GM08714 (cell line): ENCODE measurements at regions not wholly inside any gene's neighbourhood (a gene's known extent, or its start where the extent isn't known, plus 50 kb on each side); places are given as distances from the start of the nearest gene placed in this dataset.
"Not testable (repeated sequence)": the region's sequence is repeated elsewhere in the genome, so short reads cannot be mapped to it uniquely, and the experiment has no call there.

ENCODE experiments used
- H3K4me3 ChIP-seq: fragments of 200-500 bp; sonication (Bioruptor generic); 2 replicates; pipeline ENCODE4 v1.5.1; 2014; ENCODE audit warnings: mild to moderate bottlenecking, low read length, inconsistent platforms
- ZNF274 ChIP-seq: IDR thresholded peaks from 2 replicates; pipeline ENCODE4 v1.6.1; 2012; ENCODE audit warnings: mild to moderate bottlenecking, low read depth, low read length

GRCh38 chr5:126139086-126139485, 284.1 kb upstream of the GRAMD2B start:
- TF ChIP-seq ZNF274 = no peak
- no peak overlapping the region for H3K4me3 ChIP-seq

DNA sequence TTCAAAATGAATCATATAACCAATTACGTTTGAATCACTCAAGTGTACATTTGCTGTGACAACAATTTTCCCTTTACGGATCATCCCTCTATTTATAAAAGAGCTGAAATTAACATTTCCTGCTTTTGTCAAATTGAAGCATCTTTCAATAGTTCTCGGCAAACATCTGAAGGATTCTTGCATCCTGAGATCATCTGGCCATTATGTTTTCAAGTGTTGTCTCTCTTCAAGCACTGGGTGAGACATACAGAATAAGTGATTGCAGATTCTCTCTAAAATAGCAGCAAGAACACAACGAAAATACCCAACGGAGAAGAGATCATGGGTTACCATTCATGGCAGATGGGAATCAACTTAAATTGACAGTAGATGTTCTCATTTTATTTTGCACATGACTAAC, 283.4 kb upstream of the GRAMD2B start:
- no peak overlapping the region for H3K4me3 ChIP-seq
- TF ChIP-seq ZNF274 = no peak

GRCh38 chr5:126143622-126144021, 279.6 kb upstream of the GRAMD2B start:
- no peak for TF ChIP-seq ZNF274
- no peak overlapping the region for H3K4me3 ChIP-seq

- not testable (repeated sequence) for H3K4me3 ChIP-seq
These were observed 272.9 kb upstream of the GRAMD2B start for GRCh38 chr5:126150319-126150718.

- H3K4me3 ChIP-seq = not testable (repeated sequence)
These were observed 267.9 kb upstream of the GRAMD2B start for GRCh38 chr5:126155298-126155697.

DNA sequence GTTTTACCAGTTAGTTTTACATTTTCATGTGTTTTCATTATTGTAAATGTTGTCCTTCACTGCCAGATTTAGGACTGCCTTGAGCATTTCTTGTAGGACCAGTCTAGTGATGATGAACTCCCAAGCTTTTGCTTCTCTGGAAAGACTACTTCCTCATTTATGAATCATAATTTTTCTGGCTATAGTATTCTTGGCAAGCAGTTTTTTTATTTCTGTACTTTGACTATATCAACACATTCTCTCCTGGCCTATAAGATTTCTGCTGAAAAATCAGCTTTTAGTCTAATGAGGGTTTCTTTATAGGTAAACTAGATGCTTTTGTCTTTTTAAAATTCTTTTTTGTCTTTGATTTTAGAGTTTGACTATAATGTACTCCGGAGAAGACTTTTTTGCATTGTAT, 256.8 kb upstream of the GRAMD2B start:
- no peak overlapping the region for H3K4me3 ChIP-seq
- no peak for TF ChIP-seq ZNF274

DNA sequence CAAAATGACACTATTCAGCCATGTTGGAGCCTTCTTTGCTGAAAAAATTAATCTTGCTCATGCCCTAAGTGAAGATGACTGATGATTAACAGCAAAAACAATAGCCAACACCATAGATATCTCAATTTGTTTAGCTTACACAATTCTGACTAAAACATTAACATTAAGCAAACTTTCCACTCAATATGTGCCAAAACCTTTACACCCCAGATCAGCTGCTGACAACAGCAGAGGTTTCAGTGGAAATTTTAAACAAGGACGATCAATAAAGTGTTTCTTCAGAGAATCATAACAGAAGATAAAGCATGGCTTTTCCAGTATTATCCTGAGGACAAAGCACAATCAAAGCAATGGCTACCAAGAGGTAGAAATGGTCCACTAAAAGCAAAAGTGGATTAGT, 254.4 kb upstream of the GRAMD2B start:
- no peak for TF ChIP-seq ZNF274
- no peak overlapping the region for H3K4me3 ChIP-seq

- TF ChIP-seq ZNF274 = no peak
- no peak overlapping the region for H3K4me3 ChIP-seq
These were observed 251.3 kb upstream of the GRAMD2B start for GRCh38 chr5:126171916-126172315.

DNA sequence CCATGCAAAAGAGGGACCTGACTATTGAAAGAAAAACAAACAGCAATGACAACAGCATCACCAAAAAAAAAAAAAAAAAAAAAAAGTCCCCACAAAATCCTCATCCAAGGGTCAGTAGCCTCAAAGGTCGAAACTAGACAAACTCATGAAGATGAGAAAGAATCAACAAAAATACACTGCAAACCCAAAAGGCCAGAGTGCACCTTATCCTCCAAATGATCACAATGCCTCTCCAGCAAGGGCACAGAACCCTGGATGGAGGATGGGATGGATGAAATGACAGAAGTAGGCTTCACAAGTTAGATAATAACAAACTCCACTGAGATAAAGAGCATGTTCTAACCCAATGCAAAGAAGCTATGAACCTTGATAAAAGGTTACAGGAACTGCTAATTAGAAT, 250.4 kb upstream of the GRAMD2B start:
- H3K4me3 ChIP-seq = no peak overlapping the region
- no peak for TF ChIP-seq ZNF274

GRCh38 chr5:126178521-126178920, 244.7 kb upstream of the GRAMD2B start:
- H3K4me3 ChIP-seq = no peak overlapping the region
- TF ChIP-seq ZNF274 = no peak

DNA sequence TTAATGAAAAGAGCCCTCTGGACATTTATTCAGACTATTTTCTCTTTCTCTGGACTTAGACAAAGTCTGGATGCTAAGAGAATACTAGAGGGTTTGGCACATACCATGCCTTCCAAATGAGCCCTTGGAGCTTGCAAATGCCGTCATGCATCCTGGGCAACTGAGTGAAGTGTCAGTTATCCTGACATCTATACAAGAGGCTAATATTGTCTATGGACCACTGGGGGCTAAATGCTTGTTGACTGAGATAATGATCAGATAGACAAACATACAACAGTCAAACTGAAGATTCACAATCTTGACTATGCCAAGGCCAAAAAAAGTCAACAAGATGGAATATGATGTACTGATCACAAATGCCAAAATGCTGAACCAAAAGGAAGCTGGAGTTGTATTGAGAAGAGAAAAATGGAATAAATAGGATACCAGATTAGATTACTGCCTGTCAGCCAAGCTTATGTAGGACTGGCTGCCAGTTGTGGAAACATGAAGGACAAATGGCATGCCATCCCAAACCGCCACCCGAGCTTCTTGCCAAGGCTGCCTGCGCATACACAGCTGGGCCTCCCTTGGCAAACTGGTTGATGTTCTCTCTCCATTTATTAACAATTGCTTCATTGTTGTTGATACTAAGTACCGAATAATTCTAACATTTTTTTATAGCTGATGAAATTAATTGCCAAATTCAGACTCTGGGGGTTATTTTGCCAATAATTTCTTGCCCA, 240.1 kb upstream of the GRAMD2B start:
- H3K4me3 ChIP-seq = no peak overlapping the region
- no peak for TF ChIP-seq ZNF274

DNA sequence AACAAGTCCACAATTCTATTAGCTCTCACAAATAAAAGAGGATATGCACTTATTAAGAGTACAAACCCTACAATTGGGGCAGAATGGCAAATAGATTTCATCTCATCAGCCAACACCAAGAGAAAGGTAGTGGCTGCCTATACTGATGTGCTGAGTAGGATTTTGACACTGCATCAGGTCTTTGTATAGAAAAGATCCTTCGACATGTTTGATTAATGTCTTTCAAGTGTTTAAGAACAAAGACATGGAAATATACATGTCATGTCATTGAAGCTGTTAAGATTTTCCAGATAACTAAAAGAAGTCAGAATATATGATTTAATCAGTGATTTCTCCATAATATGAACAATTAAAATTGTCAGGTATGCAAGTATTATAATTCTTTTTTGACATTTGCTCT, 238.7 kb upstream of the GRAMD2B start:
- no peak for TF ChIP-seq ZNF274
- H3K4me3 ChIP-seq = no peak overlapping the region

GRCh38 chr5:126186210-126186609, 237.0 kb upstream of the GRAMD2B start:
- H3K4me3 ChIP-seq = no peak overlapping the region
- TF ChIP-seq ZNF274 = no peak

DNA sequence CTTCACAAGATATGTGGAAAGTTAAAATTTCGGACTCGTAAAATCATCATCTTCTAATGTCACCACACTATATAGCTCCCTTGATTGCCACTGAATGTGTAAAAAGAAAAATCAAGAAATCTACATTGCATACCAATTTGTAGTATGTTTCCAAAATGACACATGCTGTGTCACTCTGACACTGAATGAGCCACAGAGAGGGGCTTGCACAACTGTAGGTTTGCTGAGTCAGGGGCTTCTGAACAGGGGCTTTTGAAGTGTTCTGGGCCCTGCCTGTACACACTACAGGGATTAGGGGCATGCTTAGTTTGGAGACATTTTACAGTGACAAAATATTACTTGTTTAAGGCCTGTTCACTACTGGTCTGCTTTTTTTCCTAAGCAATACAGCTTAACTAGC, 234.4 kb upstream of the GRAMD2B start:
- no peak for TF ChIP-seq ZNF274
- no peak overlapping the region for H3K4me3 ChIP-seq

GRCh38 chr5:126189231-126189630, 234.0 kb upstream of the GRAMD2B start:
- no peak for TF ChIP-seq ZNF274
- no peak overlapping the region for H3K4me3 ChIP-seq

DNA sequence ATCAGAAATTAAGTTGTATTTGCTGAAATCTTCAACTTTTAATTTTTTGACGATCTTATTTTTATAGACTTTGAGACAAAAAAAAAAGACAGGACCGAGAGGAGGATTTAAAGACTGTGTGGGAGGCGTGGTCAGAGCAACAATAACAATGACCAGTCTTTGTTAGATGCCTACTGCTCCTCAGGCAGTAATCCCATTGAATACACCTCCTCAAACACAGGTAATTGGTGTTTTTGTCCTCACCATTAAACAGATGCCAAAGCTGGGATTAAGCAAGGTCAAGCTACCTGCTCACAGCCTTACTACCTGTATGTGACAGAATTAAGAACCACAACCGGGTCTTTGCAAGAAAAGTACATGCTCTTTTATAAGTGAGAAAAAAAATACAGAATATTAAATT, 233.3 kb upstream of the GRAMD2B start:
- TF ChIP-seq ZNF274 = no peak

More for the DNA sequence above, 233.3 kb upstream of the GRAMD2B start:
- H3K4me3 ChIP-seq = no peak overlapping the region
